Activated T-helper 17 cell treated with anti-CD3 and anti-CD28 coated beads, Interleukin-2, amount 50 U/mL, for 72 hours (primary cell): ENCODE measurements at regions not wholly inside any gene's neighbourhood (a gene's known extent, or its start where the extent isn't known, plus 50 kb on each side); places are given as distances from the start of the nearest gene placed in this dataset.

Source experiments
- ATAC-seq: fragments of 150-1000 bp; cut with Tn5 transposase; replicated peaks from 2 replicates; pipeline ENCODE4 v1.10.0; 2021; ENCODE audit warnings: mild to moderate bottlenecking, moderate library complexity
- H3K27ac Mint-ChIP-seq: one replicate; pipeline ENCODE4 v1.8.0; 2022; ENCODE audit warnings: mixed read lengths
- H3K27me3 Mint-ChIP-seq: one replicate; pipeline ENCODE4 v1.8.0; 2022; ENCODE audit warnings: mixed read lengths
- H3K36me3 Mint-ChIP-seq: one replicate; pipeline ENCODE4 v1.8.0; 2022; ENCODE audit warnings: low read depth, mild to moderate bottlenecking, mixed read lengths
- H3K4me1 Mint-ChIP-seq: one replicate; pipeline ENCODE4 v1.8.0; 2022; ENCODE audit warnings: mixed read lengths
- H3K4me3 Mint-ChIP-seq: one replicate; pipeline ENCODE4 v1.8.0; 2022; ENCODE audit warnings: mild to moderate bottlenecking, mixed read lengths
- H3K9me3 Mint-ChIP-seq: one replicate; pipeline ENCODE4 v1.8.0; 2022; ENCODE audit warnings: mixed read lengths

GRCh38 chr12:126903027-126903876, 1363.7 kb upstream of the TMEM132C start:
- Mint-ChIP-seq H3K27me3 (peaks cover 17% of the 10 kb centered on the region), H3K4me3 (no peak overlapping the region), H3K36me3 (no peaks in the 10 kb centered on the region), H3K4me1 (no peaks in the 10 kb centered on the region), H3K9me3 (no peaks in the 10 kb centered on the region), H3K27ac (no peak overlapping the region)
- no peak for ATAC-seq

GRCh38 chr12:126905752-126906151, 1361.2 kb upstream of the TMEM132C start:
- no peak for ATAC-seq

GRCh38 chr12:126907900-126908764, 1358.8 kb upstream of the TMEM132C start:
- Mint-ChIP-seq H3K36me3 (no peaks in the 10 kb centered on the region), H3K4me3 (no peak overlapping the region), H3K27ac (no peak overlapping the region), H3K9me3 (no peaks in the 10 kb centered on the region), H3K27me3 (peaks cover 18% of the 10 kb centered on the region), H3K4me1 (no peaks in the 10 kb centered on the region)
- peak; percentile 60 for ATAC-seq

More at GRCh38 chr12:126905752-126906151, 1361.2 kb upstream of the TMEM132C start:
- no peak overlapping the region for H3K4me3 Mint-ChIP-seq
- no peak overlapping the region for H3K27ac Mint-ChIP-seq
- H3K36me3 Mint-ChIP-seq, result no peaks in the 10 kb centered on the region
- H3K27me3 Mint-ChIP-seq, result peaks cover 14% of the 10 kb centered on the region
- no peaks in the 10 kb centered on the region for H3K4me1 Mint-ChIP-seq
- H3K9me3 Mint-ChIP-seq, result no peaks in the 10 kb centered on the region

GRCh38 chr12:126908765-126909142, 1358.2 kb upstream of the TMEM132C start:
- H3K36me3 Mint-ChIP-seq, result no peaks in the 10 kb centered on the region
- H3K4me1 Mint-ChIP-seq, result no peaks in the 10 kb centered on the region
- no peak for ATAC-seq
- peaks cover 18% of the 10 kb centered on the region for H3K27me3 Mint-ChIP-seq
- H3K27ac Mint-ChIP-seq, result no peak overlapping the region
- no peaks in the 10 kb centered on the region for H3K9me3 Mint-ChIP-seq
- no peak overlapping the region for H3K4me3 Mint-ChIP-seq

GRCh38 chr12:126910570-126910969, 1356.4 kb upstream of the TMEM132C start:
- Mint-ChIP-seq H3K27ac (no peak overlapping the region), H3K9me3 (no peaks in the 10 kb centered on the region), H3K4me1 (no peaks in the 10 kb centered on the region)

GRCh38 chr12:126912111-126912510, 1354.9 kb upstream of the TMEM132C start:
- H3K36me3 Mint-ChIP-seq, result no peaks in the 10 kb centered on the region
- H3K4me3 Mint-ChIP-seq, result no peak overlapping the region
- H3K4me1 Mint-ChIP-seq, result no peaks in the 10 kb centered on the region
- H3K27me3 Mint-ChIP-seq, result peaks cover 19% of the 10 kb centered on the region
- no peak for ATAC-seq
- no peaks in the 10 kb centered on the region for H3K9me3 Mint-ChIP-seq
- no peak overlapping the region for H3K27ac Mint-ChIP-seq

More at GRCh38 chr12:126910570-126910969, 1356.4 kb upstream of the TMEM132C start:
- H3K4me3 Mint-ChIP-seq, result no peak overlapping the region
- H3K36me3 Mint-ChIP-seq, result no peaks in the 10 kb centered on the region
- no peak for ATAC-seq
- peaks cover 22% of the 10 kb centered on the region for H3K27me3 Mint-ChIP-seq

GRCh38 chr12:126914170-126914793, 1352.7 kb upstream of the TMEM132C start:
- H3K27me3 Mint-ChIP-seq, result peaks cover 18% of the 10 kb centered on the region
- no peaks in the 10 kb centered on the region for H3K36me3 Mint-ChIP-seq
- no peak overlapping the region for H3K27ac Mint-ChIP-seq
- no peak for ATAC-seq
- no peak overlapping the region for H3K4me3 Mint-ChIP-seq
- H3K4me1 Mint-ChIP-seq, result no peaks in the 10 kb centered on the region
- H3K9me3 Mint-ChIP-seq, result no peaks in the 10 kb centered on the region

GRCh38 chr12:126915309-126915708, 1351.7 kb upstream of the TMEM132C start:
- ATAC-seq, result no peak
- Mint-ChIP-seq H3K4me3 (no peak overlapping the region), H3K9me3 (no peaks in the 10 kb centered on the region), H3K4me1 (no peaks in the 10 kb centered on the region), H3K27ac (no peak overlapping the region), H3K27me3 (peaks cover 17% of the 10 kb centered on the region), H3K36me3 (no peaks in the 10 kb centered on the region)

- Mint-ChIP-seq H3K27ac (no peak overlapping the region), H3K36me3 (no peaks in the 10 kb centered on the region), H3K9me3 (no peaks in the 10 kb centered on the region), H3K4me3 (no peak overlapping the region), H3K27me3 (no peaks in the 10 kb centered on the region), H3K4me1 (no peaks in the 10 kb centered on the region)
- no peak for ATAC-seq
Measured at GRCh38 chr12:126926023-126926594, 1340.9 kb upstream of the TMEM132C start.

- H3K4me3 Mint-ChIP-seq, result no peak overlapping the region
- no peak for ATAC-seq
- H3K27me3 Mint-ChIP-seq, result no peaks in the 10 kb centered on the region
- H3K4me1 Mint-ChIP-seq, result no peaks in the 10 kb centered on the region
- H3K36me3 Mint-ChIP-seq, result no peaks in the 10 kb centered on the region
- H3K27ac Mint-ChIP-seq, result no peak overlapping the region
- H3K9me3 Mint-ChIP-seq, result no peaks in the 10 kb centered on the region
Measured at GRCh38 chr12:126930234-126930633, 1336.7 kb upstream of the TMEM132C start.

- no peaks in the 10 kb centered on the region for H3K4me1 Mint-ChIP-seq
- H3K4me3 Mint-ChIP-seq, result no peak overlapping the region
- ATAC-seq, result no peak
- no peaks in the 10 kb centered on the region for H3K9me3 Mint-ChIP-seq
- H3K27me3 Mint-ChIP-seq, result peaks cover 4% of the 10 kb centered on the region
- no peaks in the 10 kb centered on the region for H3K36me3 Mint-ChIP-seq
- H3K27ac Mint-ChIP-seq, result no peak overlapping the region
Measured at GRCh38 chr12:126932156-126932555, 1334.8 kb upstream of the TMEM132C start.

- H3K27ac Mint-ChIP-seq, result no peak overlapping the region
- H3K27me3 Mint-ChIP-seq, result peaks cover 6% of the 10 kb centered on the region
- no peaks in the 10 kb centered on the region for H3K9me3 Mint-ChIP-seq
- H3K4me3 Mint-ChIP-seq, result no peak overlapping the region
- H3K4me1 Mint-ChIP-seq, result no peaks in the 10 kb centered on the region
- no peaks in the 10 kb centered on the region for H3K36me3 Mint-ChIP-seq
- ATAC-seq, result no peak
Measured at GRCh38 chr12:126935435-126935834, 1331.5 kb upstream of the TMEM132C start.

GRCh38 chr12:126936181-126936851, 1330.7 kb upstream of the TMEM132C start:
- Mint-ChIP-seq H3K4me1 (no peaks in the 10 kb centered on the region), H3K4me3 (no peak overlapping the region), H3K9me3 (no peaks in the 10 kb centered on the region), H3K27ac (no peak overlapping the region), H3K27me3 (peaks cover 6% of the 10 kb centered on the region), H3K36me3 (no peaks in the 10 kb centered on the region)
- ATAC-seq, result no peak

- no peak for ATAC-seq
- peaks cover 6% of the 10 kb centered on the region for H3K27me3 Mint-ChIP-seq
- no peak overlapping the region for H3K27ac Mint-ChIP-seq
- no peaks in the 10 kb centered on the region for H3K4me1 Mint-ChIP-seq
- no peaks in the 10 kb centered on the region for H3K36me3 Mint-ChIP-seq
- H3K4me3 Mint-ChIP-seq, result no peak overlapping the region
- H3K9me3 Mint-ChIP-seq, result no peaks in the 10 kb centered on the region
Measured at GRCh38 chr12:126937431-126937830, 1329.5 kb upstream of the TMEM132C start.
